ENCODE measurements at regions not wholly inside any gene's neighbourhood (a gene's known extent, or its start where the extent isn't known, plus 50 kb on each side); places are given as distances from the start of the nearest gene placed in this dataset.

DNA sequence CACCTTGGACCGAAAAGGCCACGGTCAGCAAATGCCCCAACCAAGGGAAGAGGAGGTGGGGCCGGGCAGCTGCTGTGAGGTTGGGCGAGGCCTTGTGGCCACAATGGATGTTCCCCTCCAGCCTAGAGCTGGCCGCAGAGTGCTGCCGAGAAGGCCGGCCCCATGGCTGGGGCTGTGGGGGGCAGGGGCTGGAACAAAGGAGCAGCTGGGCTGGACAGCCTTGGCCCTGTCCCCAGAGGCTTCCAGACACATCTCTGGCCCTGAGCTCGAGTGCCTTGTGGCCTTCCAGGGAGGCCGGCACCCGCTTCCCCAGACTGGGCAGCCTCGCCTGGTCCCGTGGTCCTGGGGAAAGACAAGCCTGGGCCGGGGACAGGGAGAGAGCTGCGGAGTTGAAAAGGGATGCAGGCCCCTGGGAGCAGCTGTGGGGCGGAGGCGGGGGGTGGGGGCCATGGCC, 88.0 kb downstream of the PDGFA start:
- no peaks in the 10 kb centered on the region for H3K9me3 ChIP-seq (ENCODE audit: low read length)
- no peaks in the 10 kb centered on the region for H3K36me3 ChIP-seq (ENCODE audit: insufficient read depth, low read length)
- no peak overlapping the region for H3K27ac ChIP-seq (ENCODE audit: low read length)
- no peak overlapping the region for H3K4me2 ChIP-seq (ENCODE audit: low read depth, low read length, poor library complexity, severe bottlenecking)
- H3K4me3 ChIP-seq (ENCODE audit: low read length): no peak overlapping the region
- H2AFZ ChIP-seq (ENCODE audit: low read length): no peak overlapping the region
- no peak overlapping the region for H3K9ac ChIP-seq (ENCODE audit: low read length)
- no peaks in the 10 kb centered on the region for H3K79me2 ChIP-seq (ENCODE audit: low read length)
- no peaks in the 10 kb centered on the region for H3K27me3 ChIP-seq (ENCODE audit: low read length)
- no peaks in the 10 kb centered on the region for H4K20me1 ChIP-seq (ENCODE audit: insufficient read depth, low read depth, low read length)
- DNase-seq: no peak
- no peaks in the 10 kb centered on the region for H3K9me2 ChIP-seq (replicated peaks; ENCODE audit: insufficient read depth, low read length)
- H3K4me1 ChIP-seq (ENCODE audit: low read length): no peaks in the 10 kb centered on the region

GRCh38 chr7:432256-432655, 87.4 kb downstream of the PDGFA start:
- H3K4me1 ChIP-seq (ENCODE audit: low read length): no peaks in the 10 kb centered on the region
- no peaks in the 10 kb centered on the region for H4K20me1 ChIP-seq (ENCODE audit: insufficient read depth, low read depth, low read length)
- H3K9me3 ChIP-seq (ENCODE audit: low read length): no peaks in the 10 kb centered on the region
- no peak overlapping the region for H2AFZ ChIP-seq (ENCODE audit: low read length)
- no peaks in the 10 kb centered on the region for H3K27me3 ChIP-seq (ENCODE audit: low read length)
- no peak overlapping the region for H3K4me2 ChIP-seq (ENCODE audit: low read depth, low read length, poor library complexity, severe bottlenecking)
- no peaks in the 10 kb centered on the region for H3K9me2 ChIP-seq (replicated peaks; ENCODE audit: insufficient read depth, low read length)
- no peak for DNase-seq
- no peaks in the 10 kb centered on the region for H3K36me3 ChIP-seq (ENCODE audit: insufficient read depth, low read length)
- no peak overlapping the region for H3K27ac ChIP-seq (ENCODE audit: low read length)
- H3K79me2 ChIP-seq (ENCODE audit: low read length): no peaks in the 10 kb centered on the region
- H3K9ac ChIP-seq (ENCODE audit: low read length): no peak overlapping the region
- H3K4me3 ChIP-seq (ENCODE audit: low read length): no peak overlapping the region

DNA sequence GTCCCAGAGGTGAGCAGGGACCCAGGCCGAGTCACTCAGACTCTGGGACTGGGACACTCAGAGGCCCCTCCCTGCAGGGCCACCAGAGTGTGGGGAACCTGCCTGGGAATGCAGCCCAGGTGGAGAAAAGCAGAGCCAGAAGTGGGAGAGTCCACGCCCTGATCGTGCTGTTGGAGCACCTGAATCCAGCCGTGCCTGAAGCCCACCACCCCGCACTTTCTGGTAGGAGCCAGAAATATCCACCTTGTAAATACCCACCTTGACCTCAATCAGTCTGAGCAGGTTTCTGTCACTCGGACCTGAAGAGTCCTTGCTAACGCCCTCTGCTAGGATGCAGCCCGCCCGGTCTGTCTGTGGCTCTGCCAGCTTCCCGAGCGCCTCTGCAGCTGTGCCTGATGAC, 86.7 kb downstream of the PDGFA start:
- DNase-seq: no peak
- no peaks in the 10 kb centered on the region for H3K4me1 ChIP-seq (ENCODE audit: low read length)
- H3K9me3 ChIP-seq (ENCODE audit: low read length): no peaks in the 10 kb centered on the region
- no peaks in the 10 kb centered on the region for H4K20me1 ChIP-seq (ENCODE audit: insufficient read depth, low read depth, low read length)
- H3K4me2 ChIP-seq (ENCODE audit: low read depth, low read length, poor library complexity, severe bottlenecking): no peak overlapping the region
- no peak overlapping the region for H3K27ac ChIP-seq (ENCODE audit: low read length)
- no peak overlapping the region for H2AFZ ChIP-seq (ENCODE audit: low read length)
- no peaks in the 10 kb centered on the region for H3K27me3 ChIP-seq (ENCODE audit: low read length)
- H3K9me2 ChIP-seq (replicated peaks; ENCODE audit: insufficient read depth, low read length): no peaks in the 10 kb centered on the region
- no peak overlapping the region for H3K9ac ChIP-seq (ENCODE audit: low read length)
- H3K79me2 ChIP-seq (ENCODE audit: low read length): no peaks in the 10 kb centered on the region
- H3K36me3 ChIP-seq (ENCODE audit: insufficient read depth, low read length): no peaks in the 10 kb centered on the region
- H3K4me3 ChIP-seq (ENCODE audit: low read length): no peak overlapping the region

GRCh38 chr7:433558-433957, 86.1 kb downstream of the PDGFA start:
- no peaks in the 10 kb centered on the region for H3K4me1 ChIP-seq (ENCODE audit: low read length)
- H3K4me2 ChIP-seq (ENCODE audit: low read depth, low read length, poor library complexity, severe bottlenecking): no peak overlapping the region
- no peaks in the 10 kb centered on the region for H4K20me1 ChIP-seq (ENCODE audit: insufficient read depth, low read depth, low read length)
- H3K9me2 ChIP-seq (replicated peaks; ENCODE audit: insufficient read depth, low read length): no peaks in the 10 kb centered on the region
- no peak for DNase-seq
- H3K36me3 ChIP-seq (ENCODE audit: insufficient read depth, low read length): no peaks in the 10 kb centered on the region
- H3K4me3 ChIP-seq (ENCODE audit: low read length): no peak overlapping the region
- H2AFZ ChIP-seq (ENCODE audit: low read length): no peak overlapping the region
- no peaks in the 10 kb centered on the region for H3K27me3 ChIP-seq (ENCODE audit: low read length)
- H3K79me2 ChIP-seq (ENCODE audit: low read length): no peaks in the 10 kb centered on the region
- H3K9ac ChIP-seq (ENCODE audit: low read length): no peak overlapping the region
- H3K27ac ChIP-seq (ENCODE audit: low read length): no peak overlapping the region
- H3K9me3 ChIP-seq (ENCODE audit: low read length): no peaks in the 10 kb centered on the region

- Histone ChIP-seq H3K9ac (ENCODE audit: low read length) (no peak overlapping the region), H3K9me2 (replicated peaks; ENCODE audit: insufficient read depth, low read length) (no peaks in the 10 kb centered on the region), H3K36me3 (ENCODE audit: insufficient read depth, low read length) (no peaks in the 10 kb centered on the region), H3K27me3 (ENCODE audit: low read length) (no peaks in the 10 kb centered on the region), H3K79me2 (ENCODE audit: low read length) (no peaks in the 10 kb centered on the region), H3K4me3 (ENCODE audit: low read length) (no peak overlapping the region), H3K4me1 (ENCODE audit: low read length) (no peaks in the 10 kb centered on the region), H3K4me2 (ENCODE audit: low read depth, low read length, poor library complexity, severe bottlenecking) (no peak overlapping the region), H2AFZ (ENCODE audit: low read length) (no peak overlapping the region), H3K9me3 (ENCODE audit: low read length) (no peaks in the 10 kb centered on the region), H3K27ac (ENCODE audit: low read length) (no peak overlapping the region), H4K20me1 (ENCODE audit: insufficient read depth, low read depth, low read length) (no peaks in the 10 kb centered on the region)
- no peak for DNase-seq
Observed at GRCh38 chr7:434891-435629, 84.6 kb downstream of the PDGFA start.

DNA sequence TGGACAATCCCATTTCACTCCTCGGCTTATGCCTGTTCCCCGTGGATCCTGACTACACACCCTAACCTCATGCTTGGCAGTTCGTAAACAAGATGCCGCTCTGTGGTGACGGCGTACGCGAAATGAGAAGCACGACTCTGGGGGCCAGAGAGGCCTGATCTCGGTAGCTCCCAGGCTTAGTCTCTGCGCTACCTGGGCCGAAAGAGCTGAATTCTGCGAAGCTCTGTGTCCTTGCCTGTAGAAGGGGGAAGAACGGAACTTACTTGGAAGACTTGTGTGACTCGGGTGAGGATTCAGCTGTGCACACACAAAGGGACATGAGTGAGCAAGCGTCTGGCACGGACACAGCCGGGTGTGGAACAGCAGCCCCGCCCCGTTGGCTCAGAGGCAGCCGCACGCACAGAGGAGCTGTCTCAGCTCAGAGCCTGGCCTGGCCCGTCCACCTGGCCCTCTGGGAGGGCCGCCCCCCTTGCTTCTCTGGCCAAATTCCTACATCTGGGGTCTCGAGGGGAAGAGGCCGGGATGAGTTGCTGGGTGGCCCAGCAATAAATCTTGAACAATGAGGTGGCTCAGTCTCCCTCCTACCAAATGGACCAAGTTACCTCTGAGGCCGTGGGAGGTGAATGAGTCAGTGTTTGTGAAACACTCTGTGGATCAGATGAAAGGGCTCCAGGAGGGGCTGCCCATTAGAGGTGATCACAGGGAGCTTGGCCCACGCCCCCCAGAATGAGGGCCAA, 83.8 kb downstream of the PDGFA start:
- Histone ChIP-seq H3K4me2 (ENCODE audit: low read depth, low read length, poor library complexity, severe bottlenecking) (no peak overlapping the region), H2AFZ (ENCODE audit: low read length) (no peak overlapping the region), H3K27ac (ENCODE audit: low read length) (no peak overlapping the region), H3K79me2 (ENCODE audit: low read length) (no peaks in the 10 kb centered on the region), H3K9me3 (ENCODE audit: low read length) (no peaks in the 10 kb centered on the region), H3K9ac (ENCODE audit: low read length) (no peak overlapping the region), H3K36me3 (ENCODE audit: insufficient read depth, low read length) (no peaks in the 10 kb centered on the region), H3K27me3 (ENCODE audit: low read length) (no peaks in the 10 kb centered on the region), H3K4me3 (ENCODE audit: low read length) (no peak overlapping the region), H4K20me1 (ENCODE audit: insufficient read depth, low read depth, low read length) (no peaks in the 10 kb centered on the region), H3K9me2 (replicated peaks; ENCODE audit: insufficient read depth, low read length) (no peaks in the 10 kb centered on the region), H3K4me1 (ENCODE audit: low read length) (no peaks in the 10 kb centered on the region)
- DNase-seq: no peak

- Histone ChIP-seq H3K9ac (ENCODE audit: low read length) (no peak overlapping the region), H3K27me3 (ENCODE audit: low read length) (no peaks in the 10 kb centered on the region), H3K9me3 (ENCODE audit: low read length) (no peaks in the 10 kb centered on the region), H3K4me1 (ENCODE audit: low read length) (no peaks in the 10 kb centered on the region), H3K4me3 (ENCODE audit: low read length) (no peak overlapping the region), H3K79me2 (ENCODE audit: low read length) (no peaks in the 10 kb centered on the region), H4K20me1 (ENCODE audit: insufficient read depth, low read depth, low read length) (no peaks in the 10 kb centered on the region), H2AFZ (ENCODE audit: low read length) (no peak overlapping the region), H3K9me2 (replicated peaks; ENCODE audit: insufficient read depth, low read length) (no peaks in the 10 kb centered on the region), H3K36me3 (ENCODE audit: insufficient read depth, low read length) (no peaks in the 10 kb centered on the region), H3K4me2 (ENCODE audit: low read depth, low read length, poor library complexity, severe bottlenecking) (no peak overlapping the region), H3K27ac (ENCODE audit: low read length) (no peak overlapping the region)
- no peak for DNase-seq
Observed at GRCh38 chr7:436367-437128, 83.1 kb downstream of the PDGFA start.
